ENCODE measurements at regions not wholly inside any gene's neighbourhood (a gene's known extent, or its start where the extent isn't known, plus 50 kb on each side); places are given as distances from the start of the nearest gene placed in this dataset.
"Not testable (repeated sequence)": the region's sequence is repeated elsewhere in the genome, so short reads cannot be mapped to it uniquely, and the experiment has no call there.

DNA sequence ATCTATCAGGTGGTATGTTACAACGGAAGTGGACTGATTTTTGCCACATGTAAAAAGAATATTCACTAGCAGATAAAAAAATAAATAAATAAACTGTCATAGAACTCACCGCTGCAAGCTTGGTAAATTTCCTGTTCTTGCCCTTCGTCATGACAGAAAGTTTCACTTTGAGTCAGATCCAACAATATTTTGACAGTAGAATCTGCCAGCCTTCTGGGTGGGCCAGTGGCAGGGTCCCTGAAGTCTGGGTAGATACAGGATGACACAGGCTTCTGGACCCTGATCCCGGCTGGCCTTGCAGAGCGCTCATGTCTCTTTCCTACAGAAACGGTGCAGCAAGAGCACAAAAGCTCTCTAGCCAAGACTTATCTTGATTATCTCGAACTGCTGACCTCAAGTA is 97.8 kb upstream of the PMAIP1 start:
- DNase-seq (ENCODE audit: low read depth in 4 of 4, low spot score in 2 of 4), result no peak

DNA sequence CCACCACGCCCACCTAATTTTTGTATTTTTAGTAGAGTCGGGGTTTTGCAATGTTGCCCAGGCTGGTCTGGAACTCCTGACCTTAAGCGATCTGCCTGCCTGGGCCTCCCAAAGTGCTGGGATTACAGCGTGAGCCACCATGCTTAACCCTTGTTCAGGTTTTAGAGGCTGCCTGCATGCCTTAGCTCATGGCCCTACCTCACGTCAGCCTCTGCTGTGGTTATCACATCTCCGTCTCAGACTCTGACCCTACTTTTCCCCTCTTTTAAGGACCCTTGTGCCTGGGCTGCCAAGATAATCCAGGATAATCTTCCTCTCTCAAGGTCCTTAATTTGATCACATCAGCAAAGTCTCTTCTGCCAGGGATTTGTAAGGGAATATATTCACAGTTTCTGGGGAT is 98.2 kb upstream of the PMAIP1 start:
- DNase-seq (ENCODE audit: low read depth in 4 of 4, low spot score in 2 of 4), result no peak

DNA sequence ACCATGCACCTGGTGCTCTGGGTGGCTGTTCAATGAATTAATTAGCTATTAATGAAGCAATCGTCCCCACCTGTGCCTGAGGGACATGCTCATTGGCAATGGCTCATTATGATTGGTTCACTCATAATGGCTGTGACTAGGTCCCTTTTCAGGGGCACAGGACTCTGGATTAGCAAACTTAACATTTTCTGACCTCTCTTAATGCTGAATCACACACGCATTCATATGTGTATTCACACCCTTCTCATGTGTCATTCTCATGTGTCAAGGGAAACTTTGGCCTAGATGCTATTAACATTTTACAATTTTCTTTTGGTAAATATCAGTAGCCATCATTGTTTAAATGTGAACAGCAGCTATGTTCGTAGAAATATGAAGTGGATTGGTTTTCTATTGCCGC is 98.9 kb upstream of the PMAIP1 start:
- no peak for DNase-seq (ENCODE audit: low read depth in 4 of 4, low spot score in 2 of 4)

DNA sequence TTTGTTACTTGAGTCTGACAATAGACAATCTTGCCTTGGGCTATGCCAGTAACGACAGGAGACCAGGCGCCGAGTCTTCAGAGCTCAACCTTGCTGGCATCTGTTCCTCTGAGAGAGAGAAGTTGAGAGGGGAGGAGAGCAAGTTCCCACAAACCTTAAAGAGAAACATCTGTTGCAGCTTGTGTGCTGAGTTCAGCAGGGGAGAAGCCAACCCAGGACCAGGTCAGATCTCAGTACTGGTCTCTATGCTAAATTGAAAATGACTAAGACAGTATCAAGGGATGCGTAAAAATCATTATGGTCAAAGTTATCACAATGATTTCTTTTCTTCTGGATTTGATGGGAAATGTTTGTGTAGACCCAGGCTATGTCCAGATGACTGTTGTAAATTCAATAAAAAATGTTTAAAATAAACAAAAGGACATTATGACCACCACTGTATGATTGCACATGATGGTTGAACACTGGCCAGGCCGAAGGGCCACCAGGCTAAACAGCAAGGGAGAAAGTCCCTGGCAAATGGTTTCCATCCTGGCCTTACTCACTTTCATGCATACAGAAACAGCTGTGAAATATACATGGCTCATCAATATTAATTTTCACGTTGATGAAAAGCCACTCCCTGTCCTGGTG is 100.3 kb upstream of the PMAIP1 start:
- DNase-seq (ENCODE audit: low read depth in 4 of 4, low spot score in 2 of 4), result no peak

DNA sequence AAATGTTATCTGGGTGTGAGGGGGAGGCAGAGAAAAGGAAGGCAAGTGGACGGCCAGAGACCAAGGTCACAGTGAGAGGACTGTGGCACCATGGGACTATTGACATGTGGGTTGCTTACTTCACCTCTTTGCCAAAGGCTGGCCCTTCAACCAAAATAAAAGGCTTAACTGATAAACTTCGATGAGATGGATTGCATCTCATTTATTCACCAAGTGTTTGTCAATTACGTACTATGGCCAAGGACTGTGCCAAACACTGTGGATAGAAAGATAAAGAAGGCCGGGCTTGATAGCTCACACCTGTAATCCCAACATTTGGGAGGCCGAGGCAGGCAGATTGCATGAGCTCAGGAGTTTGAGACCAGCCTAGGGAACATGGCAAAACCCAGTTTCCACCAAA is 98.7 kb upstream of the CCBE1 start:
- no peak for DNase-seq (ENCODE audit: low read depth in 4 of 4, low spot score in 2 of 4)

DNA sequence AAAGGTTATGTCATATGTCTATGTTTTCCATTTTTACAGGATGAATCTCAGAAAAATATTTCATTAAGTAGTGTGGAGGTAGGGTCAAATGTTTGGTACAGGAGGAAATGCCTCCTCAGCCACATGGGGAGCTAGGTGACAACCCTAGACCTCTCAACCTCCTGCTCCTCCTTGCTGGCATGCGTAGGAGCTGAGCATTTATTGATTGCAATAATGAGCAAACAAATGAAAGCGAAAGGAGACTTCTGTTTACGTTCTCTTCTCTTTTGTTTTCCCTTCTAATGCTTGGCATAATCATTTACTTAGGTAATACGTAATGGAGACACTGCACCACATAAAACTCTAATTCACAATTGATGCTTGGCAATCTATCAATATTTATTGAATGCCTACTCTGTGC is 95.1 kb upstream of the CCBE1 start:
- DNase-seq (ENCODE audit: low read depth in 4 of 4, low spot score in 2 of 4), result no peak

DNA sequence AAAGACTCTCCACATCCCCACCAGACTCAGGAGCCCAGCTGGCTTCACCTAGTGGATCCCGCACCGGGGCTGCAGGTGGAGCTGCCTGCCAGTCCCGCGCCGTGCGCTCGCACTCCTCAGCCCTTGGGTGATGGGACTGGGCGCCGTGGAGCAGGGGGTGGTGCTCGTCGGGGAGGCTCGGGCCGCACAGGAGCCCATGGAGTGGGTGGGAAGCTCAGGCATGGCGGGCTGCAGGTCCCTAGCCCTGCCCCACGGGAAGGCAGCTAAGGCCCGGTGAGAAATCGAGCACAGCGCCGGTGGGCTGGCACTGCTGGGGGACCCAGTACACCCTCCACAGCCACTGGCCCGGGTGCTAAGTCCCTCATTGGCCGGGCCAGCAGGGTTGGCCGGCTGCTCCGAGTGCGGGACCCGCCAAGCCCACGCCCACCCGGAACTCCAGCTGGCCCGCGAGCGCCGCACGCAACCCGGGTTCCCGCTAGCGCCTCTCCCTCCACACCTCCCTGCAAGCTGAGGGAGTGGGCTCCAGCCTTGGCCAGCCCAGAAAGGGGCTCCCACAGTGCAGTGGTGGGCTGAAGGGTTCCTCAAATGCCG is 93.2 kb upstream of the CCBE1 start:
- not testable (repeated sequence) for DNase-seq (ENCODE audit: low read depth in 4 of 4, low spot score in 2 of 4)

DNA sequence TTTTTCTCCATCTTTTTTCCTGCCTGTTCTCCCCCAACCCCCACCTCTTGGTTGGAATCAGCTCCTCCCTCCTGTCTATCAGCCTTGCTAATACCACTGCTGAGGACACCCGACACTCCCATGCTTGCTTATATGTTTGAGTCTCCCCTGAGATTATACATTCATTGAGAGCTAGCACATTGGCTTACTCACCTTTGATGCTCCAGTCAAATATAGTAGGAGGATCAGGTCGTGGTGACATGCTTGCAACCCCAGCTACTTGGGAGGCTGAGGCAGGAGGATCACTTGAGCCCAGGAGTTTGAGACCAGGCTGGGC is 91.5 kb upstream of the CCBE1 start:
- DNase-seq (ENCODE audit: low read depth in 4 of 4, low spot score in 2 of 4), result no peak

DNA sequence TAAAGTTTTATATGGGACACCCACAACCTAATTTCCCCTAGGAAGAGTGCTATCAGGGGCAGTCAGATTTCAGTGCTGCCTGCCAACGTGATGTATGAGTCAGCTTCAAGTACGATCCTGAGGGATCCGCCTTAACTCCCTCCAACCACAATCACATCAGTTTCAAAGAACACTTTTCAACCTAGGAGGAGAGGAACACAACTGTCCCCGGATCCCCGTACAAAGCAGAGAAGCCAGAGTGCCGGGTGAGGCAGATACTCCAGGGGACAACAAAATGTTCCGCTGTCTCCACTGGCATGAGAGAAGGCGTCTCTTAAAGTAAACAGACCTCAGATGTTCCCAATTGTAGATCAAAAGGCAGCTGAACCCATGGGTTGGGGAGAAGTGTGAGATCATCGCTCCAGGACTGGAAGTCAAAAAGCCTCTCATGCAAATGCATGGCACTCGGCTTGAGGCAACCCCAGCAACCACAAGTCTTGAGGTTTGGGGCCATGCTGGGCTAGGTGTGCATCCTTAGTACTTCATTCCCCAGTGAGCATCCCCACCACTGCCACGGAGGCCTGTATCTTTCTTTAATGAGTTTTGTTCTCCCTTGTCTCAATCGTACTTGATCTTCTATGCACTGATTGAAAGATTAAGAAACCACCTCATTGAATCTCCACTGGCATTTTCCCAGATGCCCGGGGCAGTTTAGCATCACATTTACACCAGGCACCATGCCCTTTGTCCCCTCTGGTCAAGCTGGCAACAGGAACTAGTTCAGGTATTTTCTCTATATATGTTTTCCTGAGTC is 91.0 kb upstream of the CCBE1 start:
- DNase-seq (ENCODE audit: low read depth in 4 of 4, low spot score in 2 of 4), result no peak

DNA sequence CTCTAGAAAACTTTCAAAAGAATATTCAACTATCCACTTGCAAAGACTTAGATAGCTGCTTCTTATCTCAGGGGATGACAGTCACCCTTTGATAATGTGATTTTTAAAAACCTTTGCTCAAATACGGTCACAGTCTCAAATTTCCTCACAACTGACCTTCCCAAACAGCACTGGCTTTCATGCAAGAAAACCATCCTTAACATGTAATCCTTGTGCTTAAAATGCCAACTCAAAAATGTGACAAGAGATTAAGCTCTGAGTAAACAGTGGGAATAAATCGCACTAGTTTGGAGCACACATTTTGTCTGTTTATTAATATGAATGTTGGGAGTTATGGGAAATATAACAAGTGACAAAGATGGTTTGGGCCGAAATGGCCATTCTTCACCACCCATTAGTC is 87.5 kb upstream of the CCBE1 start:
- no peak for DNase-seq (ENCODE audit: low read depth in 4 of 4, low spot score in 2 of 4)

DNA sequence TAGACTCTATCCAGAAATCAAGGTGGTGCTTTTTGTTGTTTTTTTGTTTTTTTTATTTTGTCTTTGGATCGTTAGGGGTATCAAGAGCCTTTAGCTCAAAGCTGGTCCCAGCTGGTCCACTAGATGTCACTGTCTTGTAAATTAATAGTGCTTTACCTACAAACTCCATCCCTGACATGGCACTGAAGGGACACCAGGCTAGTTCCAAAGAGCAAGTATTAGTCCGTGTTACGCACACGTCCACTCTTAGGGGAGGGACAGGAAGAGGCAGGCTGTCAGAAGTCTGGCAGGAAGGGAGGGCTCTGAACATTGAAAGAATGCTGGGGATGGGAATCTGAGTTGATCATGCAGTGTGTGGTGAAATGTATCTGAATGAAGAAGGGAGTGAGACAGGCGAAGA is 85.9 kb upstream of the CCBE1 start:
- no peak for DNase-seq (ENCODE audit: low read depth in 4 of 4, low spot score in 2 of 4)

DNA sequence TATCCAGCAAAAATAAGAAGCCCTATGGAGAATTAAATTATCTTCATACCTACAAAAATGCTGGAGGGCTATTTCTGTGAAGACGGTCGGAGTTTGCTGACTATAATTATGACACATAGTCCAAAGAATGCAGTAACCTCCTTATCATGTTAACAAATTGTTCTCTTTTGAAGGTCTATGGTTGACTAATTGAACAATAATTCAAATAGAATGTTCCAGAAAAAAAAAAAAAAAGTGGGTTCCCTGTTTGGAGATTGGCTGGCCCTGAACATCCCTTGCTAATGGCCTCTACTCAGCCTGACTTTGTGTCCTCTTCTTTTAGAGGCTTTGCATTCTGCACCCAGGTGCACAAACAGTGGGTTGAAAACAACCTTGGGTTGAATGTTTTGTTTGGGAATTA is 82.8 kb upstream of the CCBE1 start:
- DNase-seq (ENCODE audit: low read depth in 4 of 4, low spot score in 2 of 4), result no peak

DNA sequence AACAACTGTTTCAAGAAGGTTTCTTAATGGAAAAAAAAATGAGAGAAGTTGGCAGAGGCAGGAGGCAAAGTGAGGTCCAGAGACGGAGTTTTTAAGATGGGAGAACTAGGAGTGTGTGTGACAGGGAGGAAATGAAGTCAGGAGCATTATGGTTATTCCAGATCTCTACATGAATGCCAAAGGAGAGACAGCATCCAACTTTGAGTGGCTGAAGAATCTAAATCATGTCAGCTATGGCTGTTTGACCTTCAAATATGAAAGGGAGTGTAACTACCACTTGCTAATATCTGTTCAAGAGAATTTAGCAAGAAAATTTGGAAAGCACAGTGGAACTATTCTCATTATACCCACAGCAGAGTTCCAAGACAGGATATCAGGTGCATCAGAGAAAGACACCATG is 81.2 kb upstream of the CCBE1 start:
- no peak for DNase-seq (ENCODE audit: low read depth in 4 of 4, low spot score in 2 of 4)

DNA sequence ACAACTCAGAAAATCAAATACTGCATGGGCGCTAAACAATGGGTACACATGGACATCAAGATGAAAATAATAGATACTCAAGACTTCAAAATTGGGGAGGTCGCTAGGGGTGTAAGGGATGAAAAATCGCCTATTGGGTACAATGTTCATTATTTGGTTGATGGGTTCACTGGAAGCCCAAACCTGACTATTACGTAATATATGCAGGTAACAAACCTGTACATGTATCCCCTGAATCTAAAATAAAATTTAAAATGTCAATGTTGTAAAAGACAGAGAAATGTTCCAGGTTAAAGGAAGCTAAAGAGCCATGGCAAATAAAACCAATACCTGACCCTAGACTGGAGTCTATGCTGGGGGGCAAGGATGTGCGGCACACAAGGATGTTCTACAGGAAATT is 80.4 kb upstream of the CCBE1 start:
- DNase-seq (ENCODE audit: low read depth in 4 of 4, low spot score in 2 of 4), result no peak

DNA sequence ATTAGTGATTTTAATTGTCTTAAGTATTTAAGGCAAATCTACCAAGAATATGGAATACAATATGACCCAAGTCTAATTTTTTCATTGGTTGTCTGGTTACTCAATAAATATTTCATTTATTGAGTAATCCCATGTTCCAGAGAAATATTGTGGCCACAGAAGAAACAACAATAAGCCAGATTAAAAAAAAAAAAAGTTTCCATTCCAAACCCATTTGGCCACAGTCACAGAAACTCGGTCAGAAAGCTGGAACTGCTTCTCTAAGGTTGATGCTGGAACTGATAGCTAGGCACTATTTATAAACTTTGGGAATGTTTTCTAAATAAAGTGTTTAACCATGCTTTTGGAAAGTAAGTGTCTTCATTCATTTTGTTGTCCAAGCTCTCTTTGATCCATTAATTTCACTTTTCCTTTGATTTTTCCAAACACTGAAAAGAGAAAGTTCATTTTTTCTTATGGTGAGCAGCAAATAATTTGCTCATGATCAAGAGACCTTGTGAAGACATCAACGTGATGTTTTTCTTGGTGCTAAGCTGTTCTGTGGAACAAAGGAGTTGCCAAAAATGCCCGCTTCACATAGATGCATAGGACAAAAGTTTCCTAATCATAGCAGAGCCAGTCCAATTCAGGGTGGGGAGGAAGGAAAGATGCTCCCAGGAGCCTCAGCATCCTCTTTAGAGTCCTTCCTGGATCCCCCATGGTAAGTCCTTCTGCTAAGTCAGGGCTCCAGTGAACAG is 72.1 kb upstream of the CCBE1 start:
- DNase-seq (ENCODE audit: low read depth in 4 of 4, low spot score in 2 of 4), result no peak

DNA sequence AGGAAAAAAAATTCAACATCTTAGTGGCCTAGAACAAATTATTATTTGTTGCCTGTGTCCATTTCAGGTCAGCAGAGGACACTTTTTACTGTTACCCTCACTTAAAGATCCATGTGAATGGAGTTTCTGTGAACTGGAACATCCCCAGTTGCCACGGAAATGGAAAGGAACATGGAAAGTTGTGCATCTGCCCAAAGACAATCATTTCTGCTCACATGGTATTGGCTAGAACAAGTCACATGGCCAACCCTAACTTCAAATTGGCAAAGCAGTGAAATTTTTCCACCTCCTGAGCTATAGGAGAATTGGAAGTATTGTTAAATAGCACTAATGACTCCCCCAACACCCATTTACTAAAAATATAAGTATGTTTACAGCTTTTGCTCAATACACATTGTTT is 71.2 kb upstream of the CCBE1 start:
- no peak for DNase-seq (ENCODE audit: low read depth in 4 of 4, low spot score in 2 of 4)

DNA sequence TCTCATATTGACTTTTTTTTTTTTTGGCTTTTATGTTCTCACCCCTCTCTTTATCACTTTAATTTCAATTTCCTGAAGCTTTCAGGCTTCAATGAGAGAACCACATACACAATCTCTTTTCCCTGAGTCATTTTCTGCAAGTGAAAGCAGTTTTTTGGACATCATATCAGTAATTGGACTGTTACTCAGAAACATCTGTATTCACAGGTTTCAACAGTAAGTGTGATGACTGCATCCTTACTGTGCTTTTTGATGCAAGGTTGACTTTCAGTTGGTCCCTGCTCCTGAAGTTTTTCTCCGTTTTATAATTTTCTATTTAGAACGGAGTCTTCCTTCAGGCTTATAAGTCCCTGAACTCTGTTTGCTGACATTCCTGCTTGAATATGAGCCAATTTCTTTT is 70.5 kb upstream of the CCBE1 start:
- DNase-seq (ENCODE audit: low read depth in 4 of 4, low spot score in 2 of 4), result no peak

DNA sequence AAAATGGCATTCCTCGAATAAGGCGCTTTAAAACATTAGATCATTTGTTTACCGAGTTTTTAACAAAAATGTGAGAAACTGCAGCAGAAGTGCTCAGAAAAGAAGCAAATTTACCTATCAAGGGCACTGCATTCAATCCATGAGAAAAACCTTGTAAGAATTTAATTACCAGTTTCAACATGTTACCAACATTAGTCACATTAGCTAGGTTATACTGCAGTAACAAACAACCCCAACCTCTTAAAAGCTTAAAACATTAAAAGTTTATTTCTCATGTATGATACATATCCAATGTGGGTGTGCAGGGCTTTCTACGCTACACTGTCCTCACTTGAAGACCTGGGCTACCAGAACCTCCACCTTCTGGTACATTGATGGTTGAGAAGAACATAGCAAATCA is 68.1 kb upstream of the CCBE1 start:
- DNase-seq (ENCODE audit: low read depth in 4 of 4, low spot score in 2 of 4), result no peak

DNA sequence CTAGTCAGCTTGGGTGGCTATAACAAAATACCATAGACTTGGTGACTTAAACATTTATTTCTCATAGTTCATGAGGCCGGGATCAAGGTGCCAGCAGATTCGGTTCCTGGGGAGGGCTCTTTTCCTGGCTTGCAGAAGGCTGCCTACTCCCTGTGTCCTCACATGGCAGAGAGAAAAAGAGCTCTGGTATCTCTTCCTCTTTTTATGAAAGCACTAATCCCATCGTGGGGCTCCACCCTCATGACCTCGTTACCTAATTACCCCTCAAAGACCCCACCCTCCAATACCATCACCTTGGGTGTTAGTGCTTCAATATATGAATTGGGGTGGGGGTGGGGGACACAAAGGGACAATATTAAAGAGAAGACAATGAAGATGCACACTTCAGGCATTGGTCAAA is 67.1 kb upstream of the CCBE1 start:
- DNase-seq (ENCODE audit: low read depth in 4 of 4, low spot score in 2 of 4), result no peak

DNA sequence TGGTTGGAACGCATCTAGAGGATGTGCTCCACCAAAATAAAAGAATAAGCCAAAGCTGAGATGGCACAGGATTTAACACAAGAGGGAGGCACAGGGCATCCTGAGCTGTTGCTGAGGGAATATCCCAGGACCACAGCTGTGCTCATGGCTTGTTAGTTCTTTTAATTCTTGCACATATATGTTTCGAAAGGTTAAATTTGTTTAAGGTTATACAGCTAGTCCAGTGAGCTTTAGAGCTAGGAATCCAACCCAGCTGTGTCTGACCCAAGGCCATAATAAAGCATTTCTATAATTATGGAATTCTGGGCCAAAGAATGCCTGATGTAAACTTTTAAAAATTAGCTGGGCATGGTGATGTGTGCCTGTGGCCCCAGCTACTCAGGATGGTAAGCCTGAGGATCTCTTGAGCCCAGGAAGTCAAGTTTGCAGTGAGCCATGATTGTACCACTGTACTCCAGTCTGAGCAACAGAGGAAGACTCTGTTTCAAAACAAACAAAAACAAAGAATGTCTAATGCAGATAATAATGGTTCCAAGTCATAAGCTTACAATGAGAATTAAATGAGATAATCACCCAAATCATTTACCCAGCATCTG is 66.4 kb upstream of the CCBE1 start:
- no peak for DNase-seq (ENCODE audit: low read depth in 4 of 4, low spot score in 2 of 4)
